Calu3 (cell line): ENCODE measurements at regions not wholly inside any gene's neighbourhood (a gene's known extent, or its start where the extent isn't known, plus 50 kb on each side); places are given as distances from the start of the nearest gene placed in this dataset.

Experiments
- BruUV-seq: library from RNA; stranded (reverse); fragments of 400-500 nt; replicated peaks from 2 replicates; lab custom pipeline; 2021; lab: Mats Ljungman, UMichigan
- CTCF ChIA-PET: fragments of 300-600 bp; sonication (Branson Sonifier 250); formaldehyde crosslinking; loops from one replicate; lab custom pipeline; 2022; ENCODE audit warnings: antibody characterized with exemption; lab: Charles Lee
- DNase-seq: peaks from one replicate; pipeline ENCODE4 v3.0.0; 2022
- H3K27ac Mint-ChIP-seq: one replicate; pipeline ENCODE4 v1.8.0; 2022; ENCODE audit warnings: mixed read lengths; ENCODE audit not compliant: unreplicated experiment
- H3K27me3 Mint-ChIP-seq: one replicate; pipeline ENCODE4 v1.8.0; 2022; ENCODE audit warnings: mixed read lengths; ENCODE audit not compliant: unreplicated experiment
- H3K36me3 Mint-ChIP-seq: one replicate; pipeline ENCODE4 v1.8.0; 2022; ENCODE audit warnings: mild to moderate bottlenecking, moderate library complexity, mixed read lengths; ENCODE audit not compliant: insufficient read depth, unreplicated experiment
- H3K4me1 Mint-ChIP-seq: one replicate; pipeline ENCODE4 v1.8.0; 2022; ENCODE audit warnings: mild to moderate bottlenecking, low read depth, mixed read lengths; ENCODE audit not compliant: unreplicated experiment
- H3K4me3 Mint-ChIP-seq: one replicate; pipeline ENCODE4 v1.8.0; 2022; ENCODE audit warnings: mild to moderate bottlenecking, low read depth, moderate library complexity, mixed read lengths; ENCODE audit not compliant: unreplicated experiment
- H3K9me3 Mint-ChIP-seq: one replicate; pipeline ENCODE4 v1.8.0; 2022; ENCODE audit warnings: low read depth, mixed read lengths; ENCODE audit not compliant: unreplicated experiment
- CTCF ChIP-seq: fragments of 200-600 bp; IDR thresholded peaks from one replicate; pipeline ENCODE4 v1.8.0; 2022; ENCODE audit warnings: antibody characterized with exemption; ENCODE audit not compliant: unreplicated experiment
- intact Hi-C: fragments of 100-400 bp; cut with micrococcal nuclease; formaldehyde crosslinking; loops from one replicate; pipeline ENCODE4 v1.10.0; 2022; ENCODE audit not compliant: unreplicated experiment

- Mint-ChIP-seq H3K36me3 (no peaks in the 10 kb centered on the region), H3K27ac (no peak overlapping the region), H3K4me3 (no peak overlapping the region), H3K4me1 (no peaks in the 10 kb centered on the region), H3K27me3 (no peaks in the 10 kb centered on the region), H3K9me3 (no peaks in the 10 kb centered on the region)
- DNase-seq, result no peak
- intact Hi-C loops, result no loop called here
- TF ChIP-seq CTCF, result no peak
- BruUV-seq, result no TSS peak
- CTCF ChIA-PET, result no interaction called here
Measured at GRCh38 chr13:64041296-64041695, 2625.6 kb upstream of the PCDH20 start.

- TF ChIP-seq CTCF, result no peak
- intact Hi-C loops, result no loop called here
- BruUV-seq, result no TSS peak
- Mint-ChIP-seq H3K9me3 (no peaks in the 10 kb centered on the region), H3K4me1 (no peaks in the 10 kb centered on the region), H3K27ac (no peak overlapping the region), H3K4me3 (no peak overlapping the region), H3K36me3 (no peaks in the 10 kb centered on the region), H3K27me3 (no peaks in the 10 kb centered on the region)
- CTCF ChIA-PET, result no interaction called here
- DNase-seq, result no peak
Measured at GRCh38 chr13:64033921-64034320, 2618.3 kb upstream of the PCDH20 start.

GRCh38 chr13:64029343-64030093, 2613.9 kb upstream of the PCDH20 start:
- no peaks in the 10 kb centered on the region for H3K27me3 Mint-ChIP-seq
- CTCF ChIA-PET, result no interaction called here
- DNase-seq, result no peak
- intact Hi-C loops, result no loop called here
- no peak overlapping the region for H3K27ac Mint-ChIP-seq
- no peak overlapping the region for H3K4me3 Mint-ChIP-seq
- no TSS peak for BruUV-seq
- no peak for TF ChIP-seq CTCF
- H3K36me3 Mint-ChIP-seq, result no peaks in the 10 kb centered on the region
- no peaks in the 10 kb centered on the region for H3K4me1 Mint-ChIP-seq
- peaks cover 2% of the 10 kb centered on the region for H3K9me3 Mint-ChIP-seq

GRCh38 chr13:64028551-64028950, 2612.9 kb upstream of the PCDH20 start:
- DNase-seq, result no peak
- Mint-ChIP-seq H3K27me3 (no peaks in the 10 kb centered on the region), H3K4me1 (no peaks in the 10 kb centered on the region), H3K36me3 (no peaks in the 10 kb centered on the region), H3K4me3 (no peak overlapping the region), H3K27ac (no peak overlapping the region), H3K9me3 (peaks cover 2% of the 10 kb centered on the region)
- CTCF ChIA-PET, result no interaction called here
- intact Hi-C loops, result no loop called here
- TF ChIP-seq CTCF, result no peak
- no TSS peak for BruUV-seq
